OCI-LY7 (cell line): ENCODE measurements at regions not wholly inside any gene's neighbourhood (a gene's known extent, or its start where the extent isn't known, plus 50 kb on each side); places are given as distances from the start of the nearest gene placed in this dataset.

Experiments
- CTCF ChIP-seq: fragments of 200-600 bp; sonication (generic); conservative IDR thresholded peaks from 2 replicates; pipeline ENCODE4 v1.5.1; 2014; ENCODE audit warnings: mild to moderate bottlenecking, antibody characterized with exemption, low read length, moderate library complexity, mixed read lengths
- EZH2phosphoT487 ChIP-seq: fragments of 200-600 bp; sonication (generic); IDR thresholded peaks from 2 replicates; pipeline ENCODE4 v1.6.1; 2018; ENCODE audit warnings: low read depth, borderline replicate concordance, mild to moderate bottlenecking, mixed run types, antibody characterized with exemption, low read length, moderate library complexity, mixed read lengths

DNA sequence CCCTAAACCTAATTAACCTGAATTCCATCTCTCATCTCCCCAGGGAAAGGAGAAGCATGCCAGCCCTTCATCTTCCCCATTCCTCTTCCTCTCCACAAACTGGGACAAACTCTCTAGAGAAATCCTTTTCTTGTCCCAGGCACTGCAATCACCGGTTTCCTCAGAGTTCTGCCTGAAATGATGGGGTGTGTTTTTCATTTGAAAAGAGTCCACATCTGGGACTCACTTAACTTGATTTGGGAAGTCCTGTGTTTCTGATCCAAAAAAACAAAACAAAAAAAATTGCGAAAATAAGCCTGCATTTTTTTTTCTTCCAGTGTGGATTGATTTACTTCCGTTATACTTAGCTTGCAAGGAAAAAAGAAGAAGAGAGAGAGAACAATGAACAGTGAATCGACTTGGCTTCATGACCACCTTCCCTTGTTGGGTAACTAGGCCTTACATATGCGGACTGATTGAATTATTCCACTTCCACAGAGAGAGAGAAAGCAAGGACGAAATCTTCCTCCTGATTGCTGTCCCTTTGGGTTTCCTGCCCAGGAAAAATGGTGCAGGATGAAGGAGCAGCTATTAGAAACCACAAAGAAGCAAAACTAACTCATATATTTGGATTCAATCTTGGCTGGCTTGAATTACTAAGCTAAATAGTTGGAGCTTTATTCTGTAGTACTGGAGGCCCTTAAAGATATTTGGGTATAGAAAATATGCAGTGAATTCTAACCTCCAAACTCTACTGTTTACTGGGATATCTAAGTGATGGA is 506.2 kb upstream of the TBX3 start:
- no peak for TF ChIP-seq CTCF
- TF ChIP-seq EZH2phosphoT487 = no peak
